ENCODE measurements at regions not wholly inside any gene's neighbourhood (a gene's known extent, or its start where the extent isn't known, plus 50 kb on each side); places are given as distances from the start of the nearest gene placed in this dataset.

DNA sequence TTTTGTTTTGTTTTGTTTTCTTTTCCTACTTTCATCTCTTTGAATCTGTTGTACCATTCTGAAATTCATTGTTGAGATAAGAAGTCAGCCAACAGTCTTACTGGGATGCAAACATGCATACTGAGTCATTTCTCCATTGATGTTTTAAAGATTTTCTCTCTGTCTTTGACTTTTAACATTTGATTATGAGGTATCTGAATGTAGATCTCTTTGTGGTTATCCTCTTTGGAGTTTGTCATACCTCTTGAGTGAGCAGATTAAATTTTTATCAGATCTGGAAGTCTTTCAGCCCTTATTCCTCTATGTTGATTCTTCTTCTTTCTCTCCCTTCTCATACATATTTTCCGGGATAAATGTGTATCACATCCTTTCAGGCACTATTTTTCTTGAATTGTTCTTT lies 406.9 kb upstream of the NCAM2 start:
- TF ChIP-seq POLR2A (IDR thresholded peaks at IDR 0.05; ENCODE audit: low read length), result no peak
- TF ChIP-seq GATA1 (IDR thresholded peaks at IDR 0.05; ENCODE audit: low read depth, low read length), result no peak
